H1 (cell line): ENCODE measurements at regions not wholly inside any gene's neighbourhood (a gene's known extent, or its start where the extent isn't known, plus 50 kb on each side); places are given as distances from the start of the nearest gene placed in this dataset.

Source experiments
- CTCF ChIP-seq, 3 experiments: IDR thresholded peaks; 1 replicate in 2 of 3; 2 replicates in 1 of 3; pipeline versions ENCODE4 v1.5.1 to v1.6.1; 2011; ENCODE audit warnings: low read length in 3 of 3, mild to moderate bottlenecking in 3 of 3, inconsistent platforms in 2 of 3, low read depth in 1 of 3, moderate library complexity in 1 of 3; ENCODE audit not compliant: insufficient read depth in 1 of 3; ENCODE audit errors: control extremely low read depth in 1 of 3

- no peak for TF ChIP-seq CTCF (IDR thresholded peaks at IDR 0.05; ENCODE audit: control extremely low read depth in 1 of 3, insufficient read depth in 1 of 3, low read depth in 1 of 3, low read length in 3 of 3)
Measured at GRCh38 chr6:9766240-9766915, 648.5 kb downstream of the TFAP2A start (continued).
